ENCODE measurements at regions not wholly inside any gene's neighbourhood (a gene's known extent, or its start where the extent isn't known, plus 50 kb on each side); places are given as distances from the start of the nearest gene placed in this dataset.

- Mint-ChIP-seq H3K36me3 (ENCODE audit: low read depth) (no peaks in the 10 kb centered on the region), H3K4me3 (no peak overlapping the region), H3K4me1 (no peaks in the 10 kb centered on the region), H3K27me3 (peaks cover 18% of the 10 kb centered on the region), H3K27ac (no peak overlapping the region), H3K9me3 (no peaks in the 10 kb centered on the region)
- ATAC-seq (no peak), DNase-seq (no peak)
These were observed 216.4 kb upstream of the OSR1 start for GRCh38 chr2:19574778-19575260.

- Mint-ChIP-seq H3K36me3 (ENCODE audit: low read depth) (no peaks in the 10 kb centered on the region), H3K9me3 (no peaks in the 10 kb centered on the region), H3K27ac (no peak overlapping the region), H3K4me3 (no peak overlapping the region), H3K27me3 (peaks cover 14% of the 10 kb centered on the region), H3K4me1 (no peaks in the 10 kb centered on the region)
- ATAC-seq = no peak
- DNase-seq = no peak
These were observed 215.4 kb upstream of the OSR1 start for GRCh38 chr2:19573784-19574183.

- DNase-seq (no peak), ATAC-seq (no peak)
- Mint-ChIP-seq H3K4me1 (no peaks in the 10 kb centered on the region), H3K9me3 (no peaks in the 10 kb centered on the region), H3K36me3 (ENCODE audit: low read depth) (no peaks in the 10 kb centered on the region), H3K4me3 (no peak overlapping the region), H3K27ac (no peak overlapping the region), H3K27me3 (peaks cover 14% of the 10 kb centered on the region)
These were observed 213.3 kb upstream of the OSR1 start for GRCh38 chr2:19571773-19572172.

GRCh38 chr2:19569300-19569791 is 210.9 kb upstream of the OSR1 start:
- Mint-ChIP-seq H3K27me3 (peaks cover 15% of the 10 kb centered on the region), H3K9me3 (no peaks in the 10 kb centered on the region), H3K4me1 (no peaks in the 10 kb centered on the region), H3K27ac (no peak overlapping the region), H3K4me3 (no peak overlapping the region), H3K36me3 (ENCODE audit: low read depth) (no peaks in the 10 kb centered on the region)
- no peak for DNase-seq
- ATAC-seq = no peak

GRCh38 chr2:19568809-19569208 is 210.4 kb upstream of the OSR1 start:
- H3K27me3 Mint-ChIP-seq = peaks cover 12% of the 10 kb centered on the region
- ATAC-seq (no peak), DNase-seq (no peak)
- no peaks in the 10 kb centered on the region for H3K36me3 Mint-ChIP-seq (ENCODE audit: low read depth)
- no peaks in the 10 kb centered on the region for H3K9me3 Mint-ChIP-seq
- no peaks in the 10 kb centered on the region for H3K4me1 Mint-ChIP-seq
- no peak overlapping the region for H3K4me3 Mint-ChIP-seq
- H3K27ac Mint-ChIP-seq = no peak overlapping the region

GRCh38 chr2:19560785-19561184 is 202.4 kb upstream of the OSR1 start:
- Mint-ChIP-seq H3K27ac (no peak overlapping the region), H3K9me3 (no peaks in the 10 kb centered on the region), H3K27me3 (peaks cover 10% of the 10 kb centered on the region), H3K4me3 (no peak overlapping the region), H3K4me1 (no peaks in the 10 kb centered on the region), H3K36me3 (ENCODE audit: low read depth) (no peaks in the 10 kb centered on the region)
- DNase-seq (no peak), ATAC-seq (no peak)

GRCh38 chr2:19559596-19560240 is 201.3 kb upstream of the OSR1 start:
- Mint-ChIP-seq H3K27ac (no peak overlapping the region), H3K4me3 (no peak overlapping the region), H3K9me3 (no peaks in the 10 kb centered on the region), H3K4me1 (no peaks in the 10 kb centered on the region), H3K27me3 (peaks cover 10% of the 10 kb centered on the region), H3K36me3 (ENCODE audit: low read depth) (no peaks in the 10 kb centered on the region)
- DNase-seq = no peak
- no peak for ATAC-seq

GRCh38 chr2:19556648-19557047 is 198.2 kb upstream of the OSR1 start:
- ATAC-seq (no peak), DNase-seq (no peak)
- no peaks in the 10 kb centered on the region for H3K9me3 Mint-ChIP-seq
- H3K4me1 Mint-ChIP-seq = no peaks in the 10 kb centered on the region
- peaks cover 6% of the 10 kb centered on the region for H3K27me3 Mint-ChIP-seq
- no peaks in the 10 kb centered on the region for H3K36me3 Mint-ChIP-seq (ENCODE audit: low read depth)
- no peak overlapping the region for H3K4me3 Mint-ChIP-seq
- no peak overlapping the region for H3K27ac Mint-ChIP-seq

GRCh38 chr2:19554520-19554919 is 196.1 kb upstream of the OSR1 start:
- no peaks in the 10 kb centered on the region for H3K9me3 Mint-ChIP-seq
- no peaks in the 10 kb centered on the region for H3K4me1 Mint-ChIP-seq
- no peaks in the 10 kb centered on the region for H3K36me3 Mint-ChIP-seq (ENCODE audit: low read depth)
- H3K4me3 Mint-ChIP-seq = no peak overlapping the region
- ATAC-seq (no peak), DNase-seq (no peak)
- H3K27ac Mint-ChIP-seq = no peak overlapping the region
- H3K27me3 Mint-ChIP-seq = peaks cover 9% of the 10 kb centered on the region

- H3K27ac Mint-ChIP-seq = no peak overlapping the region
- no peaks in the 10 kb centered on the region for H3K9me3 Mint-ChIP-seq
- H3K4me1 Mint-ChIP-seq = no peaks in the 10 kb centered on the region
- ATAC-seq (no peak), DNase-seq (no peak)
- no peak overlapping the region for H3K4me3 Mint-ChIP-seq
- H3K27me3 Mint-ChIP-seq = peaks cover 16% of the 10 kb centered on the region
- no peaks in the 10 kb centered on the region for H3K36me3 Mint-ChIP-seq (ENCODE audit: low read depth)
These were observed 193.8 kb upstream of the OSR1 start for GRCh38 chr2:19552270-19552669.

- ATAC-seq (no peak), DNase-seq (no peak)
- Mint-ChIP-seq H3K27ac (no peak overlapping the region), H3K4me1 (no peaks in the 10 kb centered on the region), H3K4me3 (no peak overlapping the region), H3K9me3 (no peaks in the 10 kb centered on the region), H3K27me3 (peaks cover 16% of the 10 kb centered on the region), H3K36me3 (ENCODE audit: low read depth) (no peaks in the 10 kb centered on the region)
These were observed 192.3 kb upstream of the OSR1 start for GRCh38 chr2:19550750-19551149.

- DNase-seq (no peak), ATAC-seq (no peak)
- Mint-ChIP-seq H3K9me3 (no peaks in the 10 kb centered on the region), H3K27me3 (peaks cover 16% of the 10 kb centered on the region), H3K4me1 (no peaks in the 10 kb centered on the region), H3K36me3 (ENCODE audit: low read depth) (no peaks in the 10 kb centered on the region), H3K4me3 (no peak overlapping the region), H3K27ac (no peak overlapping the region)
These were observed 191.4 kb upstream of the OSR1 start for GRCh38 chr2:19549821-19550220.

- H3K4me3 Mint-ChIP-seq = no peak overlapping the region
- H3K27me3 Mint-ChIP-seq = peaks cover 13% of the 10 kb centered on the region
- DNase-seq (no peak), ATAC-seq (no peak)
- H3K36me3 Mint-ChIP-seq (ENCODE audit: low read depth) = no peaks in the 10 kb centered on the region
- H3K4me1 Mint-ChIP-seq = no peaks in the 10 kb centered on the region
- no peaks in the 10 kb centered on the region for H3K9me3 Mint-ChIP-seq
- H3K27ac Mint-ChIP-seq = no peak overlapping the region
These were observed 189.7 kb upstream of the OSR1 start for GRCh38 chr2:19548116-19548515.

- H3K4me1 Mint-ChIP-seq = no peaks in the 10 kb centered on the region
- no peaks in the 10 kb centered on the region for H3K36me3 Mint-ChIP-seq (ENCODE audit: low read depth)
- peaks cover 13% of the 10 kb centered on the region for H3K27me3 Mint-ChIP-seq
- DNase-seq (no peak), ATAC-seq (no peak)
- no peaks in the 10 kb centered on the region for H3K9me3 Mint-ChIP-seq
- no peak overlapping the region for H3K4me3 Mint-ChIP-seq
- no peak overlapping the region for H3K27ac Mint-ChIP-seq
These were observed 188.9 kb upstream of the OSR1 start for GRCh38 chr2:19547321-19547720.

- Mint-ChIP-seq H3K9me3 (no peaks in the 10 kb centered on the region), H3K36me3 (ENCODE audit: low read depth) (no peaks in the 10 kb centered on the region), H3K4me1 (no peaks in the 10 kb centered on the region)
These were observed 187.1 kb upstream of the OSR1 start for GRCh38 chr2:19545507-19545906.

More at GRCh38 chr2:19545507-19545906, 187.1 kb upstream of the OSR1 start:
- DNase-seq (no peak), ATAC-seq (no peak)
- H3K4me3 Mint-ChIP-seq = no peak overlapping the region
- H3K27ac Mint-ChIP-seq = no peak overlapping the region
- peaks cover 10% of the 10 kb centered on the region for H3K27me3 Mint-ChIP-seq
